ENCODE measurements at regions not wholly inside any gene's neighbourhood (a gene's known extent, or its start where the extent isn't known, plus 50 kb on each side); places are given as distances from the start of the nearest gene placed in this dataset.

- TF ChIP-seq, protein P1, sequence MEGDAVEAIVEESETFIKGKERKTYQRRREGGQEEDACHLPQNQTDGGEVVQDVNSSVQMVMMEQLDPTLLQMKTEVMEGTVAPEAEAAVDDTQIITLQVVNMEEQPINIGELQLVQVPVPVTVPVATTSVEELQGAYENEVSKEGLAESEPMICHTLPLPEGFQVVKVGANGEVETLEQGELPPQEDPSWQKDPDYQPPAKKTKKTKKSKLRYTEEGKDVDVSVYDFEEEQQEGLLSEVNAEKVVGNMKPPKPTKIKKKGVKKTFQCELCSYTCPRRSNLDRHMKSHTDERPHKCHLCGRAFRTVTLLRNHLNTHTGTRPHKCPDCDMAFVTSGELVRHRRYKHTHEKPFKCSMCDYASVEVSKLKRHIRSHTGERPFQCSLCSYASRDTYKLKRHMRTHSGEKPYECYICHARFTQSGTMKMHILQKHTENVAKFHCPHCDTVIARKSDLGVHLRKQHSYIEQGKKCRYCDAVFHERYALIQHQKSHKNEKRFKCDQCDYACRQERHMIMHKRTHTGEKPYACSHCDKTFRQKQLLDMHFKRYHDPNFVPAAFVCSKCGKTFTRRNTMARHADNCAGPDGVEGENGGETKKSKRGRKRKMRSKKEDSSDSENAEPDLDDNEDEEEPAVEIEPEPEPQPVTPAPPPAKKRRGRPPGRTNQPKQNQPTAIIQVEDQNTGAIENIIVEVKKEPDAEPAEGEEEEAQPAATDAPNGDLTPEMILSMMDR (IDR thresholded peaks at IDR 0.05; ENCODE audit: extremely low read depth in 1 of 2, insufficient read depth in 1 of 2, low read depth in 1 of 2, low read length in 2 of 2): no peak
- TF ChIP-seq MAX (IDR thresholded peaks at IDR 0.05; ENCODE audit: insufficient read depth, insufficient read length) (no peak), POLR2A (IDR thresholded peaks at IDR 0.05; ENCODE audit: low read depth, low read length) (no peak), EZH2 (IDR thresholded peaks at IDR 0.05; ENCODE audit: borderline replicate concordance, low read depth, low read length, severe bottlenecking) (no peak), MYC (IDR thresholded peaks at IDR 0.05; ENCODE audit: low read depth, low read length) (no peak), JUN (IDR thresholded peaks at IDR 0.05; ENCODE audit: borderline replicate concordance, insufficient read depth, insufficient read length, low read depth) (no peak), POLR2AphosphoS5 (IDR thresholded peaks at IDR 0.05; ENCODE audit: insufficient read depth, low read depth, low read length) (no peak)
Measured at GRCh38 chr9:109682227-109682626, 97.8 kb upstream of the PALM2AKAP2 start.

Data from endothelial cell of umbilical vein (primary cell).